LNCAP (cell line): ENCODE measurements at regions not wholly inside any gene's neighbourhood (a gene's known extent, or its start where the extent isn't known, plus 50 kb on each side); places are given as distances from the start of the nearest gene placed in this dataset.

ENCODE experiments used
- CTCF ChIP-seq: fragments of 450-650 bp; IDR thresholded peaks from 2 replicates; pipeline ENCODE4 v1.5.1; 2017; ENCODE audit warnings: mild to moderate bottlenecking

- TF ChIP-seq CTCF: no peak
These were observed 248.7 kb downstream of the TAF11L14 start for GRCh38 chr5:17882760-17883488.

GRCh38 chr5:17888155-17888554 lies 253.9 kb downstream of the TAF11L14 start:
- TF ChIP-seq CTCF: no peak

GRCh38 chr5:17890501-17890900 lies 256.2 kb downstream of the TAF11L14 start:
- TF ChIP-seq CTCF: no peak

- no peak for TF ChIP-seq CTCF
These were observed 257.6 kb downstream of the TAF11L14 start for GRCh38 chr5:17891881-17892280.

GRCh38 chr5:17893026-17893635 lies 258.9 kb downstream of the TAF11L14 start:
- no peak for TF ChIP-seq CTCF

- TF ChIP-seq CTCF: no peak
These were observed 261.2 kb downstream of the TAF11L14 start for GRCh38 chr5:17895288-17896033.

- TF ChIP-seq CTCF: no peak
These were observed 262.3 kb downstream of the TAF11L14 start for GRCh38 chr5:17896605-17897004.
